MM.1S (cell line): ENCODE measurements at regions not wholly inside any gene's neighbourhood (a gene's known extent, or its start where the extent isn't known, plus 50 kb on each side); places are given as distances from the start of the nearest gene placed in this dataset.

Source experiments
- CTCF ChIP-seq: fragments of 300-600 bp; sonication (generic); IDR thresholded peaks from 2 replicates; pipeline ENCODE4 v1.5.1; 2016; ENCODE audit warnings: antibody characterized with exemption, low read length, mixed read lengths
- EZH2phosphoT487 ChIP-seq: fragments of 300-600 bp; sonication (generic); IDR thresholded peaks from 2 replicates; pipeline ENCODE4 v1.6.1; 2018; ENCODE audit warnings: antibody characterized with exemption, low read length

GRCh38 chr5:8730194-8730593 is 815.7 kb downstream of the SEMA5A start:
- TF ChIP-seq CTCF (no peak), EZH2phosphoT487 (no peak)
